GM11168 (cell line): ENCODE measurements at regions not wholly inside any gene's neighbourhood (a gene's known extent, or its start where the extent isn't known, plus 50 kb on each side); places are given as distances from the start of the nearest gene placed in this dataset.

Experiments
- in situ Hi-C: fragments of 300-500 bp; cut with MboI; formaldehyde crosslinking; loops from one replicate; pipeline ENCODE4 v1.12.0; 2022; ENCODE audit warnings: low sequenced_read_pairs; ENCODE audit not compliant: unreplicated experiment

DNA sequence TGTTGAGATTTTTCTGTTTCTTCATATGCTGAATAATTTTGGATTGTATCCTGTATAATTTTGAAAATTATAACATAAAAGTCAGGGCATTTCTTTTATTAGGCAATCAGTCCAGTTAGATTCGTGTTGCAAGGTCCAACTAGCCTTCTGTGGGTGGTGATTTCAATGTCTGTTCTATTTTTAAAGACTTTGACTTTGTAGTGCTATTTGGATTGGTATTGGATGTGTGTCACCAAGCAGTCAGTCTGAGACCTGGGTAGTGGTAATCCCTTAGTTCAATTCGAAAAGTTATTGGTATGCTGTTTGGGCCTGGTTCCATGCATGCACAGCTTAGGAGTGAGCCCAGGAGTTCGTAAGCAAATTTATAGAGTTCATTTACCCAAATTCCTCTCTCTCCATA is 82.2 kb downstream of the EPDR1 start:
- in situ Hi-C loops = no loop called here

DNA sequence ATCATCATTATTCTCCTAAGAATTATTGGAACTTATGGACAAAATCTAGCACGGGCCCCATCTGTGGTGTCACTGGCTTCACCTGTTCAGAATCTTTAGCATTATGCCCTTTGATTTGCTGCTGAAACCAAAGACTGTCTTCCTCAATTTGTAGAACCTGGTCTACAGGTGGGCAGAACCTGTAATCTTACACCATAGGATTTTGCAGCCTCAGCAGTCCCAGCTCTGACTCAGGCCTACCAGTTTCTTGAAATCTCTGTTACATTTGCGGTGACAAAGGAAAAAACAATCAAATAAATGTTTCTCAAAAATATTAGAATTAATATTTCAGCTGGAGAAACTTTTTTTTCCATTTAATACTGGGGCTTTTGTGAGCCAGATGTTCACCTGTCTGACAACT is 86.1 kb downstream of the EPDR1 start:
- in situ Hi-C loops = no loop called here

DNA sequence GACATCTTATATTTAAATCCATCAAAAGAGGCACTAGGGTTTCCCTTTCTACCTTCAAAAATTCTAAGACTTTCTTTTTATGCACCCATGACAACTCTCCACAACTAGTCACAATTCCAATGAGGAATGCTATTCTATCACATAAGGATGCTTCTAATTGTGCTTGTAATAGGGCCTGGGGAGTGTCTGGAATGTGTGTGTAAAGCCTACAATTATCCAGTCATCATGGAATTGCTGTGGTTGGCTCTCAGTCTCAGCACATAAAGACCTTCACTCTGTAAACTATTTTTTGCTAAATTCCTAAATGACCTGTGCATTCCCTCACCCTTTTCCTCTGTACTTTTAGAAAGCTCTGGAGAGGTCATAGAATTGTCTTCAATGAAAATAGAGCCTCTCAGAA is 86.7 kb downstream of the EPDR1 start:
- in situ Hi-C loops = no loop called here

GRCh38 chr7:38013246-38013645 is 92.8 kb downstream of the EPDR1 start:
- in situ Hi-C loops = no loop called here

GRCh38 chr7:38016567-38016966 is 96.1 kb downstream of the EPDR1 start:
- in situ Hi-C loops = no loop called here

DNA sequence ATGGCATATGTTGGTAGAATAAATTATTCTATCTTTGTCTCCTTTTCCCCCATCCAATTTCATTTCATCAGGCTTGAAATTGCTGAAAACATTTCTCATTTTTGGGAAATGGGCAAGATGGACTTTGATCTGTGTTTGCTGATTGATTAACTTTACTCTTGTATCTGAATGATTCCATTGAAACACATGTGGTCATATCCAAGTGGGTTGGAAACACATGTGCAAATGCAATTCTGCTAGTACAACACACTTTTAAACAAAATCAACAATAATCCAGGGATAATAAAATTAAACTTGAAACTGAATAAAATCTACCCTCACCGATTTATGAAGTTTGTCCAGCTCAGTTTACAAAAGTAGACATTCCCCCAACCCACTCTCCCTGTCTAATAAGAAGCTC is 96.9 kb downstream of the EPDR1 start:
- in situ Hi-C loops = no loop called here

DNA sequence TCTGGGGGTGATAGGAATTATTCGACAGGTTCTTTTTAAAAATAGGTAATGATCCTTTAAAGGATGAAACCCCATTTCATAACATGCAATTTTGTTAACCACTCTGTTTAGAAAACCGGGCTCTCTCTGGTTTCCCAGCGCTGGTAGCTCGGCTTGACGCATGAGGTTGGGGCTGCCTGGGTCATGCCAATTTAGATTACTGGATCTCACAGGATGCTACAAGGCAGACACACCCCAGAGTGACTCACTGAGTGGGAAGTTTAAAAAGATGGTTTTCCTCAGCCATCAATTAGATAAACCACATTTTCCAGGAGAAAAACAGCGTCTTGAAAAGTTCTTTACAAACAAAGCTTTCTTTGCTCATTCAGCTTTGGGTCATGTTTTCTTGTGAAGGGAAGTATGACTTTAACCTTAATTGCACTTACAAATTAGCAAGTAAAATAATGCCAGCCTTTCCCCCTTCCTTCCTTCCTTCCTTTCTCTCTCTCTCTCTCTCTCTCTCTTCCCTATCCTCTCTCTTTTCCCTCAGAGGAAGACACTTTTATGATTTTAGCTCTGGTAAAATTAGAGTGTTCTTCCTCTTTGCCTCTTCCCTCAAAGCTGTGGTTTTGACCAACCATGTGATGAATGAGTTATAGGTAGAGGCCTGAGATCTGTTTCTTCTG is 99.8 kb downstream of the EPDR1 start:
- in situ Hi-C loops = no loop called here

- in situ Hi-C loops = no loop called here
These were observed 101.5 kb downstream of the EPDR1 start for GRCh38 chr7:38021892-38022291.

DNA sequence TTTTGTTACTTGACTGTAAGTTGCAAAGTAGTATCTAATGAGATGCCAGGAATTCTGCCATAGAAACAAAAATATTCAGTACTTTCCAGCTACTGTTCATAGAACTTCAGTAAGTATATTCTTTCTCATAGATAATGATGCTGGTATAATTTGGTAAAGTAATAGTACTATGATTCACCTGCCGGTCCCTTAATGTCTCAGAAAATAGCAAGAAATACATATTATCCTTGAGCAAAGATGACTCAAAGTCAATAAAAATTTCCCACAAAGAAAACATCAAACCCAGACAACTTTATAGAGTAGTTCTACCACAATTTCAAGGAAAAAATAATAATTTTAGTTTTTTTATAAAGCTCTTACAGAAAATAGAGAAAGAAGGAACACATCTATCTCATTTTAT is 105.4 kb downstream of the EPDR1 start:
- in situ Hi-C loops = no loop called here

DNA sequence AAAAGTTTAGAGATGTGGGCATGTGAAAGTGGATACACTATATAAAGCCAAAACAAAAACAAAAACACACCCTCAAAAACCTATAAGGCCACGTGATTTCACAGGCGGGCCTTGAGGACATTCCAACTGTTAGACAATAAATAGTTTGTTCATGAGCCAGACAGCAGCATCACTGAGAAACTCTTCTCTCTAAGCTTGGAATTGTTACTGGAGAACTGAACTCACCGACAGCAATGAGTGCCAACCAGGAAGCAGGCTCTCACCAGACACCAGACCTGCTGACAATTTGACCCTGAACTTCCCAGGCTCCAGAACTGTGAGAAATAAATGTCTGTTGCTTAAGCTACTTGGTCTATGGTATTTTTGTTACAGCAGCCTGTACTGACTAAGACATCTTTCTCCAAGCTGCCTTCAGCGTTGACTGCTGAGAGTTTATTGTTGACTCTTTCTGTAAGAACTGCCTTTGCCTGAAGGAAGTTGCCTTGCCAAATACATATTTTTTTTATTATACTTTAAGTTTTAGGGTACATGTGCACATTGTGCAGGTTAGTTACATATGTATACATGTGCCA is 107.5 kb downstream of the EPDR1 start:
- in situ Hi-C loops = no loop called here

- in situ Hi-C loops = no loop called here
These were observed 113.8 kb downstream of the EPDR1 start for GRCh38 chr7:38034062-38034908.

DNA sequence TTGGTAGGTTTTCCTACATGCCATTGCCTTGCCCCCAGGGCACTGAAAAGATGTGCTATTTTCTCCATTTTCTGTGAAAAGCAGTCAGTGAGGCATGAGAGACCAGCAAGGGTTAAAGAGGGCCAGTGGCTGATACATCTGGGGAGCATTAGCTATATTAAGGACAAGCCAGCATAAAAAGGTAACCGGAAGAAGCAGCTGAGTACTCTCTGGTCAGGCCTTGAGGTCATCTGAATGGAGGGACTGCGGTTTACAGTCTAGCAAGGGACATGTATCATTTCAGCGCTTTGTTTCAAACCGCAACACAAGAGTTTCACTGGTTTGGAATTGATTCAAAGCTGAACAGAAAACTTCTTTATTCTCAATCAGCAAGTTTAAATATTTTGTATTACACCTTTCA is 120.4 kb downstream of the EPDR1 start:
- in situ Hi-C loops = no loop called here

DNA sequence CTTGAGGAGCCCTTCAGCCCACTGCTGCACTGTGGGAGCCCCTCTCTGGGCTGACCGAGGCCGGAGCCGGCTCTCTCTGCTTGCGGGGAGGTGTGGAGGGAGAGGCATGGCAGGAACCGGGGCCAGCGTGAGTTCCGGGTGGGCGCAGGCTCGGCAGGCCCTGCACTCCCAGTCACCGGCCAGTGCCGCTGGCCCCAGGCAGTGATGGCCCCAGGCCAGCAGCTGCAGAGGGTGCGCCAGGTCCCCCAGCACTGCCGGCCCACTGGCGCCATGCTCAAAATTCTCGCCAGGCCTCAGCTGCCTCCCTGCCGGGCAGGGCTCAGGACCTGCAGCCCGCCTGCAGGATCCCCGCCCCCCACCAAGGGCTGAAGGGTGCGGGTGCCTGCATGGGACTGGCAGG is 128.4 kb upstream of the STARD3NL start:
- in situ Hi-C loops = no loop called here

- in situ Hi-C loops = no loop called here
These were observed 126.7 kb upstream of the STARD3NL start for GRCh38 chr7:38051311-38051710.

- in situ Hi-C loops = no loop called here
These were observed 126.3 kb upstream of the STARD3NL start for GRCh38 chr7:38051786-38052185.

DNA sequence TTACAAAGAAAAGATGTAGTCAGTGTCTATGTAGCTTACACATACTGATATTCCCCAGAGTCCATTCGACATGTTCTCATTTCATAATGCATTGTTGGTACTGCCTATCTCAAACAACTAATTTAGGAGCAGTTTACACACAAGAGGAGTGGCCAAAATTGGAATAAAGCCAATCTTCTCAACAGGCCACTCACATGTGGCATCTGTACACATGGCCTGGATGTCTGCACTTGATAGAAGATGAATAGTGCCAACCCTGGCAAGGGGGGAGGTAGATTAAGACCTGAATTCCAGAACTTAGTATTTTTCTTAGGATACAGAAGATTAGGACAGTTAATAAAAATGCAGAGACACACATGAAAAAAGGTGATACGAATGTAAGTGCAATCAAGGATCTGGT is 125.3 kb upstream of the STARD3NL start:
- in situ Hi-C loops = no loop called here

- in situ Hi-C loops = no loop called here
These were observed 123.8 kb upstream of the STARD3NL start for GRCh38 chr7:38054199-38054598.

DNA sequence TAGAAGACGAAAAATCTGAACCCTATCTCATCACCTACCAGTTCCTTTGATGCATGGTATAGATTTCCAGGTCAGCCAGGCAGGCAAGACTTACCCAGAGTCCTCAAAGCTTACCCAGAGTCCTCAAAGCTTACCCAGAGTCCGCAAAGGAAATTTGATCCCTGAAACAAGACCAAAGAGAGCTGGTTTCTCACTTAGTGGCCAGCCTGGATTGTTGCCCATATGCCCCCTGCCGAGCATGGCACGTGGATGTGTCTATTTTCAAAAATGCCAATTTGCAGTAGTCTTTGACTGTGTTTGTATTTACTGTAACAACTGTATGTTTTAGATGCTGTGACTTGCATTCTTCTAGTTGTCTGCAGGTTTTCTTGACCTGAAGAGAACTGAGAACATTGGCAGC is 120.2 kb upstream of the STARD3NL start:
- in situ Hi-C loops = no loop called here

DNA sequence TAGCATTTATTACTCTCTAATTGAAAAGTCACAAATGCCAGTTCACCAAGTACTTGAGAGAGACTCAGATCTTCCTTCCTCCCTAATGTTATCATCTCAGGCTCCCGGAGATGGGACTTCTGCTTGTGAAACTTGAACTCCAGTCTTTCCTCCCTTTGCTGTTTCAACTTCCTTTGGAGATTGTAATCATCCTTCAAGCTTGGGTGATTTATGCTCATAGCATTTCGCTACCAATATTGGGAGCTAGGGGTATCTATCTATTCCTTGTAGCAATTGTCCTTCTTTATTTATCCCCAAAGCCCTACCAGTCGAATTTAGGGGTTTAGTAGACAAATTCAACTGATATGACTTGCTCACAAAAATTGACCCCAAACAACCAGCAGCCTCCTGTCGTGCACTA is 117.9 kb upstream of the STARD3NL start:
- in situ Hi-C loops = no loop called here

- in situ Hi-C loops = no loop called here
These were observed 117.4 kb upstream of the STARD3NL start for GRCh38 chr7:38060637-38061036.

DNA sequence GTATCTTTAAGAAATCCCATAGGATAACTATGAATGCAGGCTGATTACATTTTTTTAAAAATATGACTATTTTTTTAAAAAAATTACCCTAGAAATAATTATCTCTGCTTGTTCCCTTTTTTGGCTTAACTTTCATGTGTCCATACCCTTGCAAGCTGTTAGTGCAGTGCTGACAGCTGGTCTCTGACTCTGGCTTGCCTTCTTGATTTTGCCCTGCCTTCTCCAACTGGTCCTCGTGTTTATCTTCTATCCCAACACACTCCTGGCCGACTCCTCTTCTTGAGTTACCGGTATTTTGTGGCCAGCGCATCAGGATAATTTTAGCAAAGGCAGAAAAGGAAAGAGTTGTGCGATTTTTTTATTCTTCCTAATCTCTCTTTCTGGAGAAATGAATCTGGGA is 111.7 kb upstream of the STARD3NL start:
- in situ Hi-C loops = no loop called here

DNA sequence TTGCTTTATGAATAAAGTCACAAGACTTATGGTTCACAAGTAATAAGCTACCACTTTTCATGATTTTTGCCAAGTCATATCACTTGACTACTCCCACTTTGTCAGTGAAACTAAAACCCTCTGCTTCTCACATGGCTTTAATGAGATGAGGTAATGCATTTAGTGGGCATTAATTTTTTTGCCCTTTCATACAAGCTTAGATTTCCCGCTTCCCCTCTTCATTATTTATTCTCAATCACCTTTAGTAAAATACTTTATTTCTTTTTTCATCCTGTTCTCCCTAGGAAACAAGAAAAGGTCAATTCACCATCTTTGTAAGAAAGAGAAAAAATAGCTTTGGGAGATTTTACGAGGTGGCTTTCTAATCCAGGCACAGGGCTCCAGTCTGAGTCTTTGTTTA is 109.6 kb upstream of the STARD3NL start:
- in situ Hi-C loops = no loop called here
